Fibroblast of lung (primary cell): ENCODE measurements at regions not wholly inside any gene's neighbourhood (a gene's known extent, or its start where the extent isn't known, plus 50 kb on each side); places are given as distances from the start of the nearest gene placed in this dataset.

Experiments
- DNase-seq, 2 donors: peaks; one replicate each; pipeline versions ENCODE4 v3.0.0 to v3.0.0-alpha.2; 2010; ENCODE audit warnings: low read depth in 2 of 2
- H2AFZ ChIP-seq: 2 replicates; pipeline ENCODE4 v1.5.1; 2012; ENCODE audit warnings: low read length, control low read depth, inconsistent platforms
- H3K27ac ChIP-seq: 2 replicates; pipeline ENCODE4 v1.5.1; 2011; ENCODE audit warnings: low read length, control low read depth; ENCODE audit not compliant: insufficient read depth
- H3K27me3 ChIP-seq: 2 replicates; pipeline ENCODE4 v1.5.1; 2011; ENCODE audit warnings: mild to moderate bottlenecking, low read length; ENCODE audit not compliant: control insufficient read depth, insufficient read depth
- H3K36me3 ChIP-seq: 2 replicates; pipeline ENCODE4 v1.5.1; 2011; ENCODE audit warnings: low read length; ENCODE audit not compliant: control insufficient read depth, insufficient read depth
- H3K4me1 ChIP-seq: 2 replicates; pipeline ENCODE4 v1.5.1; 2011; ENCODE audit warnings: low read length; ENCODE audit not compliant: control insufficient read depth, insufficient read depth; ENCODE audit errors: extremely low read depth
- H3K4me2 ChIP-seq: 2 replicates; pipeline ENCODE4 v1.5.1; 2011; ENCODE audit warnings: low read length, control low read depth; ENCODE audit not compliant: insufficient read depth; ENCODE audit errors: extremely low read depth
- H3K4me3 ChIP-seq, 4 experiments: fragments of 200-600 bp in 1 of 4; sonication (generic) in 1 of 4; replicated peaks in 1 of 4; 2 replicates each; pipeline ENCODE4 v1.5.1; 2011 to 2016; ENCODE audit warnings: low read length in 4 of 4, low read depth in 3 of 4, mild to moderate bottlenecking in 3 of 4, control low read depth in 2 of 4, inconsistent platforms in 1 of 4, mixed read lengths in 1 of 4; ENCODE audit not compliant: insufficient read depth in 1 of 4; ENCODE audit errors: control extremely low read depth in 1 of 4
- H3K79me2 ChIP-seq: 2 replicates; pipeline ENCODE4 v1.5.1; 2012; ENCODE audit warnings: mild to moderate bottlenecking, low read length, inconsistent platforms; ENCODE audit not compliant: control insufficient read depth, insufficient read depth
- H3K9ac ChIP-seq: 2 replicates; pipeline ENCODE4 v1.5.1; 2011; ENCODE audit warnings: mild to moderate bottlenecking, low read length, control low read depth; ENCODE audit not compliant: insufficient read depth
- H3K9me3 ChIP-seq: 2 replicates; pipeline ENCODE4 v1.5.1; 2012; ENCODE audit warnings: low read depth, low read length; ENCODE audit not compliant: control insufficient read depth, insufficient read depth
- H4K20me1 ChIP-seq: 2 replicates; pipeline ENCODE4 v1.5.1; 2011; ENCODE audit warnings: low read length; ENCODE audit not compliant: control insufficient read depth, insufficient read depth; ENCODE audit errors: extremely low read depth
- CTCF ChIP-seq, 2 donors: IDR thresholded peaks in 1 of 2; conservative IDR thresholded peaks in 1 of 2; 1 replicate in 1 of 2; 2 replicates in 1 of 2; pipeline ENCODE4 v1.5.1; 2011 to 2012; ENCODE audit warnings: low read length in 2 of 2, control low read depth in 1 of 2, inconsistent platforms in 1 of 2, low read depth in 1 of 2, mild to moderate bottlenecking in 1 of 2
- EZH2 ChIP-seq: IDR thresholded peaks from 2 replicates; pipeline ENCODE4 v1.5.1; 2012; ENCODE audit warnings: low read length, control low read depth, mild to moderate bottlenecking; ENCODE audit errors: missing control alignments

DNA sequence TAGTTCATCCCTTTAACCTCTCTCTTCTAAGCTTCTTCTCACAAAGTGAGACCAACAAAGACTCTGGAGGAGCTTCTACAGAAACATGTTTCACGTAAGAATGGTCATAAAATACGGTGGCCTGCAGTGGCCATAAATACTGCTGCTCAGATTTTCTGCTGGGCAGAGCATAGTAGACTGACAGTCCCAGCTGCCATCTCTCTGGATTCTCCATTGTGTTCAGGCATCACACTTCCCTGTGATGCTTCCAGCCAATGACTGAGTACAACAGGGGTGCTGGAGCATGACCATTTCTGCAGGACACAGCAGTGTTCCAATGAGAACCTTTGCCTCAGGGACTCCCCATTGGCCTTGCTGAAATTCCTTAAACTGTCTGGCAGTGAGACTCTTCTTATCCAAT lies 392.6 kb downstream of the MMUT start:
- H3K36me3 ChIP-seq = no peaks in the 10 kb centered on the region
- no peaks in the 10 kb centered on the region for H4K20me1 ChIP-seq
- DNase-seq = no peak
- H3K4me1 ChIP-seq = no peaks in the 10 kb centered on the region
- TF ChIP-seq EZH2 (no peak), CTCF (conservative IDR thresholded peaks at IDR 0.05 in 1 of 2, IDR thresholded peaks at IDR 0.05 in 1 of 2; ENCODE audit: low read depth in 1 of 2, low read length in 2 of 2) (no peak)
- H3K27me3 ChIP-seq = no peaks in the 10 kb centered on the region
- no peak overlapping the region for H2AFZ ChIP-seq
- H3K9me3 ChIP-seq = no peaks in the 10 kb centered on the region
- H3K27ac ChIP-seq = no peak overlapping the region
- no peaks in the 10 kb centered on the region for H3K79me2 ChIP-seq
- no peak overlapping the region for H3K4me2 ChIP-seq
- H3K9ac ChIP-seq = no peak overlapping the region
- no peak overlapping the region for H3K4me3 ChIP-seq

DNA sequence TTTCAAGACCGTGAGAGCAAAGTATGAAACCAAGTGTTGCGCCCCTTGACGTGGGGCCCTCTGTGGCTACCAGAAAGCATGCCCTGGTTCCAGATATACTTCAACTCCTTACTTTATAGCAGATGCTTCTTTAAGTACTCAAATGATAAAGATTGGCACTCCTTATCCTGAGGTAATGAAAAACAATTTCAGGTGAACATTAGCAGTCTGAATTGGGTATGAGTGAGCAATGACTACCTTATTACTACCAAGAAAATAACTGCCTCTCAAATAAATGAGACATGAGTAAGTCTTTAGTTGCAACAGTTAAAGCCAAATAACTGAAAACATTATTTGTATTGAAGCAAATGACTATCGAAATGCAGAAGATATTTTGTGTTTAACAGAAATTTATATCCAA lies 408.7 kb downstream of the MMUT start:
- H3K9ac ChIP-seq = no peak overlapping the region
- no peak overlapping the region for H2AFZ ChIP-seq
- no peak for TF ChIP-seq CTCF (conservative IDR thresholded peaks at IDR 0.05 in 1 of 2, IDR thresholded peaks at IDR 0.05 in 1 of 2; ENCODE audit: low read depth in 1 of 2, low read length in 2 of 2)
- no peak for TF ChIP-seq EZH2

GRCh38 chr6:49052901-49053300 lies 410.2 kb downstream of the MMUT start:
- Histone ChIP-seq H3K27ac (no peak overlapping the region), H3K4me3 (no peak overlapping the region), H3K4me1 (no peaks in the 10 kb centered on the region), H3K9me3 (no peaks in the 10 kb centered on the region), H3K4me2 (no peak overlapping the region), H3K36me3 (no peaks in the 10 kb centered on the region), H3K79me2 (no peaks in the 10 kb centered on the region), H4K20me1 (no peaks in the 10 kb centered on the region), H2AFZ (no peak overlapping the region), H3K9ac (no peak overlapping the region), H3K27me3 (no peaks in the 10 kb centered on the region)
- peak in 1 of 2 donors; percentile 36 for DNase-seq
- TF ChIP-seq CTCF (conservative IDR thresholded peaks at IDR 0.05 in 1 of 2, IDR thresholded peaks at IDR 0.05 in 1 of 2; ENCODE audit: low read depth in 1 of 2, low read length in 2 of 2) (no peak), EZH2 (no peak)

More for the DNA sequence above, 408.7 kb downstream of the MMUT start:
- no peaks in the 10 kb centered on the region for H3K79me2 ChIP-seq
- no peaks in the 10 kb centered on the region for H3K9me3 ChIP-seq
- H3K4me3 ChIP-seq = no peak overlapping the region
- H3K36me3 ChIP-seq = no peaks in the 10 kb centered on the region
- no peaks in the 10 kb centered on the region for H4K20me1 ChIP-seq
- no peak overlapping the region for H3K27ac ChIP-seq
- no peak for DNase-seq
- H3K27me3 ChIP-seq = no peaks in the 10 kb centered on the region
- no peaks in the 10 kb centered on the region for H3K4me1 ChIP-seq
- no peak overlapping the region for H3K4me2 ChIP-seq
